AG08395 (cell line): ENCODE measurements at regions not wholly inside any gene's neighbourhood (a gene's known extent, or its start where the extent isn't known, plus 50 kb on each side); places are given as distances from the start of the nearest gene placed in this dataset.
"Not testable (repeated sequence)": the region's sequence is repeated elsewhere in the genome, so short reads cannot be mapped to it uniquely, and the experiment has no call there.

Experiments
- DNase-seq: peaks from one replicate; pipeline ENCODE4 v3.0.0; 2012; ENCODE audit warnings: mixed read lengths, low spot score

DNA sequence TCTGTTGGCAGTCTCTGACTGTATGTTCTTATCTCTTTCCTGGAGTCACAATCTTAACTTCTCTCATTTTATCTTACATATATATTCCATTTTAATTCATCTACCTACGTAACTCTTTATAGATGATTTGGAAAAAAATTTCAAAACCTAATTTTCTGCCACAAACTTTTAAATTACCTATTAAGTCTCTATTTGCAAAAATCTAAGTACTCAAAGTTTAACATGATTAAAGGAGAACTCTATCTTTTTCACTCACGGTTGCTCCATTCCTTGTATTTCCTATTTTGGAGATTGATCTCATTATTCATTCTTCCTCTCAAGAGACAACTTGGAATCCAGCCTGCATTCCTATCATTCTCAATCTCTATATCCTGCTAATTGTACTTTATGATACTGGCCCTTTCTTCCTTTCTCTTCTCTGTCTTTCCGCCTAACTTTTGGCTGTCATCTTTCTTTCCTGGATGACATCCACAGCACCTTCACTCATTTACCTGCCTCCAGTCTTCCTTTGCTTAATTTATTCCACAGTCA is 1071.1 kb upstream of the CITED2 start:
- peak; percentile 27 for DNase-seq

DNA sequence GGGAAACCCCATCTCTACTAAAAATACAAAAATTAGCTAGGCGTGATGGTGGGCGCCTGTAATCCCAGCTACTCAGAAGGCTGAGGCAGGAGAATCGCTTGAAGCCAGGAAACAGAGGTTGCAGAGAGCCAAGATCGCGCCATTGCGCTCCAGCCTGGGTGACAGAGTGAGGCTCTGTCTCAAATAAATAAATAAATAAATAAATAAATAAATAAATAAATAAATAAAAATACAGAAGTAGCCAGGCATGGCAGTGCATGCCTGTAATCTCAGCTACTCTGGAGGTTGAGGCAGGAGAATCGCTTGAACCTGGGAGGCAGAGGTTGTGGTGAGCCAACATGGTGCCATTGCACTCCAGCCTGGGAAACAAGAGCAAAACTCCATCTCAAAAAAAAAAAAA is 1068.7 kb upstream of the CITED2 start:
- DNase-seq: not testable (repeated sequence)

GRCh38 chr6:140441256-140441655 is 1066.8 kb upstream of the CITED2 start:
- DNase-seq: peak; percentile 61

DNA sequence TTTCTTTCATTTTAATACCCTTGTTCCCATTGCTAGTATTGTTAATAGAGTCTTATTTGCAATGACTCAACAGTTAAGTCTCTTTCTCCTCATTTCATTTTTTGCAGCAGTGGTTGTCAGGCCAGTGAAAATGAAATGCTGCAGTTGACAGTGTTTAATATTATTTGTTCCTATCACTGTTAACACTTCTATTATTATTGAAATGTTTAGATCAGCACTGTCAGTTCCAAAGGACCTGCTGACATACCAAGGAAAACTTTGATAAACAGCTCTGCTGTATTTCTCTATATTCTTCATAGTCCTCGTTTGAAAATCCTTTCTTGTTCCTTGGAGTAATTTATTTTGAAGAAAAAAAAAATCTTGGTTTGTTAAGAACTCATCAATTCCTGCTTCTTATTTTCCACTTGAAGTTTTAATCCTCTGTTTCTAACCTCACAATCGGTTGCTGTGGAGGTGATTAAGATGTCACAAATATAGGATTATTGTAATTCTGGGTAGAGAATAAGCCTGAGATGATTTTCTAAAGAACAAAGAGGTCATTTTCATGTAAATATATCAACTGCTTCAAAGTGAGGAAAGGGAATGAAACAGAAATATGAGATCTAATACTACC is 1065.9 kb upstream of the CITED2 start:
- DNase-seq: no peak

GRCh38 chr6:140438346-140438735 is 1063.9 kb upstream of the CITED2 start:
- no peak for DNase-seq

GRCh38 chr6:140437619-140438345 is 1063.3 kb upstream of the CITED2 start:
- no peak for DNase-seq

DNA sequence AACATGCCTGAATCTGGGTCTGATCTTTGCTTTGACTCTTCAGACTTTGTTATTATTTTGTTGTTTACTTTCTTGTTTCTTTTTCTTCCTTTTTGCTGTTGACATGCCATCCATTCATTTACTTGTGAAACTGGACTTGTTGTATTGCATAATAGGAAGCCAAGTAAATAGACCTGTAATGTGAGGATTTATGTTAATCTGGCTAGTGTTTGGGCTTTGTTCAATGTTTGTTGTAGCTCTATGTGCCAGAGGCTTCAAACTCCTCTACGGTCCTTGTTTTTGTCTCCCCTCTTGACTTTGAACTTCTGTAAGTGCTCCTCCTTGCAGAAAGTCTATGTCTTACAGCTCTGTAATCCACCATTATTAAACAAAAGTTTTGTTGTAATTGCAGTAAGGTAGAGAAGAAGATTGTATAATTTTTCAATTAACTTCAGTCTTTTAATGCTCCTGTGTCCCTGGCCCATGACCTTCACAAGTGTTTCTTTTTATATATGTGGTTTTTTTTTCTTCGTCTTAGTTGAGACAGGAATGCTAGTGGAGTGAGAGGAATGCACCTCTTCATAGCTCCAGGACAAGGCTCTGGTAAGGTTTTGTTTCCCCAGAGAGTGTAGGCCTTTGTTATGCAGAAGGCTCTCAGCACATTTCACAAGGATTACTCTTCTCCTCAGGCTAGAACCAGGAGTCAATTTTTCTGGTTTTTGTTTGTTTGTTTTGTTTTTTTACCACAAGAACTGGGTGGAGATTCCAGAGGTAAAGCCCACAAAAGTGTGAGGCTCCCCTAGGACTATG is 1061.8 kb upstream of the CITED2 start:
- DNase-seq: peak; percentile 73

DNA sequence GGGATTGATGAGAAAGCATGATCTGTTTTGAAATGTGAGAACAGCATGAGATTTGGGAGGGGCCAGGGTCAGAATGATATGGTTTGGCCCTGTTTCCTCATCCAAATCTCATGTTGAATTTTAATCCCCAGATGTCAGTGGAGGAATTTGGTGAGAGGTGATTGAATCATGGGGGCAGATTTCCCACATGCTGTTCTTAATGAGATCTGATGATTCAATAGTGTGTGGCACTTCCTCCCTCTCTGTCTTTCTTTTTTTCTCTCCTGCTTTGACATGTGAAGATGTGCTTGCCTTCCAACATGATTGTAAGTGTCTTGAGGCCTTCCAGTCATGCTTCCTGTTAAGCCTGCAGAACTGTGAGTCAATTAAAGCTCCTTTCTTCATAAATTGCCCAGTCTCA is 1060.3 kb upstream of the CITED2 start:
- no peak for DNase-seq

DNA sequence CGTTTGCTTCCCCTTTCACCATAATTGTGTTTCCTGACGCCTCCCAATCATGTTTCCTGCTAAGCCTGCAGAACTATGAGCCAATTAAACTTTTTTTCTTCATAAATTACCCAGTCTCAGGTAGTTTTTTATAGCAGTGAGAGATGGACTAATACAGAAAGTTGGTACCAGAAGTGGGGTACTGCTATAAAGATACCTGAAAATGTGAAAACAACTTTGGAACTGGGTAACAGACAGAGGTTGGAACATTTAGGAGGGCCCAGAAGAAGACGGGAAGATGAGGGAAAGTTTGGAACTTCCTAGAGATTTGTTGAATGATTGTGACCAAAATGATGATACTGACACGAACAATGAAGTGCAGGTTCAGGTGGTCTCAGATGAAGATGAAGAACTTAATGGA is 1058.6 kb upstream of the CITED2 start:
- DNase-seq: no peak

- no peak for DNase-seq
Observed at GRCh38 chr6:140427842-140428241, 1053.4 kb upstream of the CITED2 start.

DNA sequence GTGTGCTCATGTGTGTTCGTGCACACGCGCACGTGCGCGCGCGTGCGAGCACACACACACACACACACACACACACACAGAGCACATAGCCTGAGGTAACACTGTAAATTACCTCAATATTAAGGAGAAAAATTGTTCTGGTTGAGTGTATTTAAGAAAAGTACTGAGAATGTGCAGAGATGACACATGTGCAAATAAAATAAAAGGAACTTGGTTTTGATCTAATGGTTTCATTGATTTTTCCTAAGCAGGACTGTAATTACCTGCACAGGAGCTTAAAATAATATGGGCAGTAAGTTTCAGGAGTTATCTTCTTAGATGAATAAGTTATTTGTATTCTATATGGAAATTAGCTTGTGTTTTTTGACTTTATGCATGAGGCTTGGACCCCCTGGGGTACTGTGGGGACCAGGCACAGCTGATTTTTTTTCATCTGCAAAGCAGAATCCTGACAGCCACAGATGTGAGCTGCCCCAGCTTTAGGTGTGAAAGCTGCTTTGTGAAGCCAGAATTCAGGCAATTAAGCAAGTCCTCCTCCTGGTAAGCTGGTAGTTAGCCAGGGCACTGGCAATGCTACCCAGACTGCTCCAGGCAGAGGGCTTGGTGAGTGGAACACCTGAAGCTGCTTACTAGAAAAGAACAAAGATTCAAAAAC is 1040.6 kb upstream of the CITED2 start:
- no peak for DNase-seq

GRCh38 chr6:140403020-140403419 is 1028.6 kb upstream of the CITED2 start:
- no peak for DNase-seq

- peak; percentile 20 for DNase-seq
Observed at GRCh38 chr6:140401761-140402160, 1027.3 kb upstream of the CITED2 start.

GRCh38 chr6:140398076-140398475 is 1023.6 kb upstream of the CITED2 start:
- DNase-seq: no peak

GRCh38 chr6:140397106-140397505 is 1022.7 kb upstream of the CITED2 start:
- no peak for DNase-seq

DNA sequence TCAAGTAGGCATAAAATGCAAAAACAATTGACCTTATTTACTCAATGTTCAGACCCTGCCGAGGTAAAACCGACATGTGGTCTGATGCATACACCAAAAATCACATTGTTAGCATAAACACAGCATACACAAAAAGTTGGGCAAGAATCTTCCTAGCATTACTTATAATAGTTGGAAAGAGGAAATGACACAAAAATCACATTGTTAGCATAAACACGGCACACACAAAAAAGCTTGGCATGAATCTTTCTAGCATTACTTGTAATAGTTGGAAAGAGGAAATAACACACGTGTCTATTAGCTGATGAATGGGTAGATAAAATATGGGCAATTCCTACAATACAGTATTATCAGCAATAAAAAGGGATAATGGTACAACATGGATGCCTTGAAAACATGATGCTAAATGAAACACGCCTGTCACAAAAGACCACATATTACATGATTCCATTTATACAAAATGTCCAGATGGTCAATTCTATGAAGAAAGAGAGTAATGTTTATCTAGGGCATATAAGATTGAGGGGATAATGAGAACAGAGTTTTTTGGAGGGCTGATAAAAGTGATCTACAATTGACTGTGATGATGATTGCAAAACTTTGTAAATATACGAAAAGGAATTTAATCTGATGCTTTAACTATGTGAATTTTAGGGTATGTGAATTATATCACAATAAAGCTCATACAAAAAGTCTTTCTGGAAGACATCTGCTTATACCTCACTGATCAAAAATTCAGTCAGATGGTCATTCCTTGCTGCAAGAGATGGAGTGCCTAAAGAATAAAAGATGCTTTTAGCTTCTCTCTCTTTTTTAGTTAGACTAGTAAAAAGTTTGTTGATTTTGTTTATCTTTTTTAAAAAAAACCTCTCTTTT is 1019.5 kb upstream of the CITED2 start:
- DNase-seq: peak; percentile 10

- no peak for DNase-seq
Observed at GRCh38 chr6:140388815-140389214, 1014.4 kb upstream of the CITED2 start.

GRCh38 chr6:140388192-140388802 is 1013.8 kb upstream of the CITED2 start:
- DNase-seq: no peak

DNA sequence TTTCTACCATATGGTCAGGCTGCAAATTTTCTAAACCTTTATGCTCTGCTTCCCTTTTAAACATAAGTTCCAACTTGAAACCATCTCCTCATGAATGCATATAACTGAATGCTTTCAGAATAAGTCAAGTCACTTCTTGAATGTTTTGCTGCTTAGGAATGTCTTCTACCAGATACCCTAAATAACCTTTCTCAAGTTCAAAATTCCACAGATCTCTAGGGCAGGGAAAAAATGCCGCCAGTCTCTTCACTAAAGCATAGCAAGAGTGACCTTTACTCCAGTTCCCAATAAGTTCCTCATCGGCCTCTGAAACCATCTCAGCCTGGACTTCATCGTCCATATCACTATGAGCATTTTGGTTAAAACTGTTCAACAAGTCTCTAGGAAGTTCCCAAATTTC is 1011.2 kb upstream of the CITED2 start:
- DNase-seq: no peak

- no peak for DNase-seq
Observed at GRCh38 chr6:140382355-140382754, 1007.9 kb upstream of the CITED2 start.
